ENCODE measurements at regions not wholly inside any gene's neighbourhood (a gene's known extent, or its start where the extent isn't known, plus 50 kb on each side); places are given as distances from the start of the nearest gene placed in this dataset.
"Not testable (repeated sequence)": the region's sequence is repeated elsewhere in the genome, so short reads cannot be mapped to it uniquely, and the experiment has no call there.

GRCh38 chr4:59748433-59748832, 1451.7 kb upstream of the ADGRL3 start:
- no peak for DNase-seq

GRCh38 chr4:59759082-59759825, 1440.9 kb upstream of the ADGRL3 start:
- DNase-seq, result no peak

GRCh38 chr4:59762344-59762743, 1437.8 kb upstream of the ADGRL3 start:
- DNase-seq, result no peak

- no peak for DNase-seq
Observed at GRCh38 chr4:59770601-59771264, 1429.4 kb upstream of the ADGRL3 start.

- no peak for DNase-seq
Observed at GRCh38 chr4:59772641-59773139, 1427.4 kb upstream of the ADGRL3 start.

- not testable (repeated sequence) for DNase-seq
Observed at GRCh38 chr4:59780271-59780670, 1419.9 kb upstream of the ADGRL3 start.

GRCh38 chr4:59805176-59805575, 1395.0 kb upstream of the ADGRL3 start:
- no peak for DNase-seq

GRCh38 chr4:59814402-59815010, 1385.6 kb upstream of the ADGRL3 start:
- no peak for DNase-seq

- DNase-seq, result no peak
Observed at GRCh38 chr4:59818656-59819055, 1381.5 kb upstream of the ADGRL3 start.

- no peak for DNase-seq
Observed at GRCh38 chr4:59823311-59823710, 1376.8 kb upstream of the ADGRL3 start.

- no peak for DNase-seq
Observed at GRCh38 chr4:59825104-59825503, 1375.0 kb upstream of the ADGRL3 start.

GRCh38 chr4:59831746-59832145, 1368.4 kb upstream of the ADGRL3 start:
- DNase-seq, result no peak

GRCh38 chr4:59834943-59835342, 1365.2 kb upstream of the ADGRL3 start:
- no peak for DNase-seq

GRCh38 chr4:59837751-59838150, 1362.4 kb upstream of the ADGRL3 start:
- DNase-seq, result no peak

- DNase-seq, result no peak
Observed at GRCh38 chr4:59838236-59838635, 1361.9 kb upstream of the ADGRL3 start.

GRCh38 chr4:59841698-59842097, 1358.4 kb upstream of the ADGRL3 start:
- no peak for DNase-seq

GRCh38 chr4:59848457-59848856, 1351.7 kb upstream of the ADGRL3 start:
- no peak for DNase-seq

- DNase-seq, result no peak
Observed at GRCh38 chr4:59855630-59856352, 1344.3 kb upstream of the ADGRL3 start.

GRCh38 chr4:59869056-59869455, 1331.1 kb upstream of the ADGRL3 start:
- no peak for DNase-seq

- DNase-seq, result no peak
Observed at GRCh38 chr4:59869559-59869958, 1330.6 kb upstream of the ADGRL3 start.

GRCh38 chr4:59881632-59882031, 1318.5 kb upstream of the ADGRL3 start:
- no peak for DNase-seq

- no peak for DNase-seq
Observed at GRCh38 chr4:59904331-59904730, 1295.8 kb upstream of the ADGRL3 start.

- no peak for DNase-seq
Observed at GRCh38 chr4:59920416-59920815, 1279.7 kb upstream of the ADGRL3 start.

Measured in NCI-H1092 treated with DMSO at 0.1 percent for 48 hours (cell line).